Ascending aorta (tissue), 2 donors: ENCODE measurements at regions not wholly inside any gene's neighbourhood (a gene's known extent, or its start where the extent isn't known, plus 50 kb on each side); places are given as distances from the start of the nearest gene placed in this dataset.

Experiments
- DNase-seq, 2 donors: peaks; one replicate each; pipeline ENCODE4 v3.0.0-alpha.2; 2019; ENCODE audit warnings: low spot score in 2 of 2
- H3K27ac ChIP-seq, 2 donors: fragments of 200-600 bp; sonication (generic); one replicate each; pipeline ENCODE4 v1.5.1; 2016 to 2017; ENCODE audit warnings: mild to moderate bottlenecking in 1 of 2
- H3K27me3 ChIP-seq: fragments of 200-600 bp; sonication (generic); one replicate; pipeline ENCODE4 v1.5.1; 2017
- H3K36me3 ChIP-seq, 2 donors: fragments of 200-600 bp; sonication (generic); one replicate each; pipeline ENCODE4 v1.5.1; 2016
- H3K4me1 ChIP-seq, 2 donors: fragments of 200-600 bp; sonication (generic); one replicate each; pipeline ENCODE4 v1.5.1; 2016 to 2017; ENCODE audit warnings: mild to moderate bottlenecking in 1 of 2
- H3K4me3 ChIP-seq, 2 donors: fragments of 200-600 bp; sonication (generic); one replicate each; pipeline ENCODE4 v1.5.1; 2016 to 2017; ENCODE audit warnings: mild to moderate bottlenecking in 1 of 2
- H3K9me3 ChIP-seq, 2 donors: fragments of 200-600 bp; sonication (generic); one replicate each; pipeline ENCODE4 v1.5.1; 2016
- intact Hi-C: fragments of 100-400 bp; cut with DNase I; formaldehyde crosslinking; loops from one replicate; pipeline ENCODE4 v1.15.1; 2023
- TF ChIP-seq, protein P1 (sequence below), 3 experiments: fragments of 200-600 bp in 2 of 3; fragments of 450-650 bp in 1 of 3; sonication (generic) in 2 of 3; IDR thresholded peaks; one replicate each; pipeline ENCODE4 v1.5.1; 2016 to 2019; ENCODE audit warnings: antibody characterized with exemption in 3 of 3, mild to moderate bottlenecking in 1 of 3, moderate library complexity in 1 of 3

DNA sequence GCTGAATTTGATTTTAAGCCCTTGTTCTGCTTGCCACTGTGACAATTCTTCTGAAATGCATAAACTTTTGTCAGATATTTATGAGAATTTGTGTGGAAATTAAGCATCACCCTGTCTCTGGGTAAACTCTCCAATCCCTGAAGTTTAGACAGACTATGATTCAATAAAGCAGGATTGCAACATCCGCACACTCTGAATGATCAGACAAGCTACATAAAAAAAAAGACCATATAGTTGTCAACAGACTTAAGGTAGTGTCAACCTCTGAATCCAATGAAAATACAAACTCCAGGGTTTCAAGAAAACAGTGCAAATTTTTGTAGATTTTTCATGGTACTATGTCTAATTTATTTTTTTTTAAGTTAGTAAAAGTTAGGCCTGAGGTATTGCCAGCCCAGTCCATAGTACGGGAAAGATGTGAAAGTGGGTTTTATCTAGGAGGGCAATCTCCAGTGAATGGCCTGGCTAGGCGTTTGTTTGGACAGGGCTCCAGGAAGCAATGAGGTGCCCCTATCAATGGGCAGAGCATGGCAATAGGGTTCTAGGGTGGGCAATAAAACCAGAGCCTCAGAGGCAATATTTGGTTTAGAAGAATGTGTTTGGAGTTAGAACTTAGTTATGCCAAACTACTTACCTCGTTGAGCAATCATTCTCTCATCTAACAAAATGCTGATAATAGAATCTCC lies 762.6 kb upstream of the SEMA6A start:
- DNase-seq = no peak
- TF ChIP-seq, protein P1, sequence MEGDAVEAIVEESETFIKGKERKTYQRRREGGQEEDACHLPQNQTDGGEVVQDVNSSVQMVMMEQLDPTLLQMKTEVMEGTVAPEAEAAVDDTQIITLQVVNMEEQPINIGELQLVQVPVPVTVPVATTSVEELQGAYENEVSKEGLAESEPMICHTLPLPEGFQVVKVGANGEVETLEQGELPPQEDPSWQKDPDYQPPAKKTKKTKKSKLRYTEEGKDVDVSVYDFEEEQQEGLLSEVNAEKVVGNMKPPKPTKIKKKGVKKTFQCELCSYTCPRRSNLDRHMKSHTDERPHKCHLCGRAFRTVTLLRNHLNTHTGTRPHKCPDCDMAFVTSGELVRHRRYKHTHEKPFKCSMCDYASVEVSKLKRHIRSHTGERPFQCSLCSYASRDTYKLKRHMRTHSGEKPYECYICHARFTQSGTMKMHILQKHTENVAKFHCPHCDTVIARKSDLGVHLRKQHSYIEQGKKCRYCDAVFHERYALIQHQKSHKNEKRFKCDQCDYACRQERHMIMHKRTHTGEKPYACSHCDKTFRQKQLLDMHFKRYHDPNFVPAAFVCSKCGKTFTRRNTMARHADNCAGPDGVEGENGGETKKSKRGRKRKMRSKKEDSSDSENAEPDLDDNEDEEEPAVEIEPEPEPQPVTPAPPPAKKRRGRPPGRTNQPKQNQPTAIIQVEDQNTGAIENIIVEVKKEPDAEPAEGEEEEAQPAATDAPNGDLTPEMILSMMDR (IDR thresholded peaks at IDR 0.05) = no peak
- Histone ChIP-seq H3K36me3 (no peaks in the 10 kb centered on the region), H3K9me3 (no peaks in the 10 kb centered on the region), H3K27ac (no peak overlapping the region), H3K4me3 (no peak overlapping the region), H3K27me3 (no peaks in the 10 kb centered on the region), H3K4me1 (no peaks in the 10 kb centered on the region)
- intact Hi-C loops = no loop called here

DNA sequence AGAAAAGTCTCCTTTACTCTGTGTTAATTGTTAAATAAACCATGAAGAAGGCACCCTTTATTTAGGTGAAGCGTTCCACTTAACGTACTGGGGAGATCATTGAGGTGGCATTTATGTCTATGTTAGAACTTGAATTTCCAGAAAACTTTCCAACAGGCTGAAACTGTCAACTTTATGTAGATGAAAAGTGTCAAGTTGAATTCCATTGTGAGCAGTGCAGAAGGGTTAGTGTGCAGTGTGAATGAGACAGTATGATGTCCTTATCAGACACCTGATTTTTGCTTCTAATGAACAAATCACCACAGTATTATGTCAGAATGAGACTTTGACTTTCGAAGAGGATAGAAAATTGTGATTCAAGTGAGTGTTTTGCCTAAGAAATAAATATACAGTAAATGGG lies 761.6 kb upstream of the SEMA6A start:
- no peak for DNase-seq
- Histone ChIP-seq H3K27me3 (no peaks in the 10 kb centered on the region), H3K4me3 (no peak overlapping the region), H3K27ac (no peak overlapping the region), H3K4me1 (no peaks in the 10 kb centered on the region), H3K9me3 (no peaks in the 10 kb centered on the region), H3K36me3 (no peaks in the 10 kb centered on the region)
- TF ChIP-seq, protein P1 (IDR thresholded peaks at IDR 0.05) = no peak
- intact Hi-C loops = no loop called here

DNA sequence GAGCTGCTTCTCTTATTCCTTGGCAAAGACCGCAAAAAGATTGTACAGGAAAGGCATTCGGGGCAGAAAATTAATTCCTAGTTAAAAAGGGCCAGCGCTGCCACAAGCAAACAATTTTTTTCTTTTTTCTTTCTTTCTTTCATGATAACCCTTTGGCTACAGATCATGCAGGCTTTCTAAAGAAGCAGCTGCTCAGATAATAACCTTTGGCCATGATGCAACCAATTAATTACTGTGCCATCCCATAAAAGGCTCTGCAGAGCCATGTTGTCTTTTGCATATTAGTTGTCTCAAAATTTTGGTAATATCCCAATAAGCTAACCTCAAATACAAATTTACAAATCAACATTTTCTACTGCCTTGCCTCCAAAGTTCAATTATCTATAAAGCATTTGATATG lies 758.4 kb upstream of the SEMA6A start:
- H3K27ac ChIP-seq = no peak overlapping the region
- TF ChIP-seq, protein P1 (IDR thresholded peaks at IDR 0.05) = no peak
- DNase-seq = no peak
- no peaks in the 10 kb centered on the region for H3K36me3 ChIP-seq
- no peaks in the 10 kb centered on the region for H3K9me3 ChIP-seq
- intact Hi-C loops = no loop called here
- H3K27me3 ChIP-seq = no peaks in the 10 kb centered on the region
- H3K4me3 ChIP-seq = no peak overlapping the region
- no peaks in the 10 kb centered on the region for H3K4me1 ChIP-seq

DNA sequence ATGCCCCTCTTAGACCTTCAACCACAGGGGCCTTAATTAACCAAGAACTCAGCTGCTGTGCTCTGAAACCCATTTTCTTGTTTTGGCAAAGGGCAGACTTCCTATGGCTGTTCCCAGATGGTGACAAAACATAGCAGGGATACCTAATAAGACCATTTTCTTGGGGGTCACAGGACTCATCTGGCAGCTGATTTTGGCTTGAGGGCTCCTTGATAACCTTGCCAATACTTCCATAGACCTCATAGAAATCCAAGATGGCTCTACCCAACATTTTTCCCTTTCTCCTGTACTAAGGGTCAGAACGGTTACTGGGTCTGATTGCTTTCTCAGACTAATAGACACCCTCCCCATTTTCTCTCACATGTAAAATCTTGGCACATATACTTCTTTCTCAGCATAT lies 757.7 kb upstream of the SEMA6A start:
- TF ChIP-seq, protein P1 (IDR thresholded peaks at IDR 0.05) = no peak

DNA sequence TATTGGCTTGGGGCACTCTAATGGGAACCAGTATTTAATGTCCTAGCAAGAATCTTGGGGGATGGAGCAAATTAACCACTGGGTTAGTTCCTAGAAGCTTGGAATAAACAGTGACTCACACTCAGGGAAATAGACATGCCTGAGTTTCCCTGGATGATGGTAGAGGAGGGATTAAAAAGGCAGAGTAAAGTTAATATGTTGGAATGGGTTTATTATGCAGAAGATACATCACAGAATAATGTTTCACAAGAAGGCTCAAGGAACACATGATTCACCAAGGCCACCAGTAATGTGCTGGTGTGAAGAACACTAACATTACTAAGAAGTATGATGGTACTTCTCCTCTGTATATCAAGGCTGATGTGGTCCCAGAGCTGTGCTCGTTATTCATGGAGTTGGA lies 752.9 kb upstream of the SEMA6A start:
- no peak for DNase-seq
- no peaks in the 10 kb centered on the region for H3K36me3 ChIP-seq
- intact Hi-C loops = no loop called here
- no peaks in the 10 kb centered on the region for H3K4me1 ChIP-seq
- no peak overlapping the region for H3K27ac ChIP-seq
- TF ChIP-seq, protein P1 (IDR thresholded peaks at IDR 0.05) = no peak
- H3K27me3 ChIP-seq = no peaks in the 10 kb centered on the region
- H3K4me3 ChIP-seq = no peak overlapping the region
- H3K9me3 ChIP-seq = no peaks in the 10 kb centered on the region

More for the DNA sequence above, 757.7 kb upstream of the SEMA6A start:
- Histone ChIP-seq H3K27ac (no peak overlapping the region), H3K4me1 (no peaks in the 10 kb centered on the region), H3K9me3 (no peaks in the 10 kb centered on the region), H3K36me3 (no peaks in the 10 kb centered on the region), H3K27me3 (no peaks in the 10 kb centered on the region), H3K4me3 (no peak overlapping the region)
- intact Hi-C loops = no loop called here
- DNase-seq = no peak

DNA sequence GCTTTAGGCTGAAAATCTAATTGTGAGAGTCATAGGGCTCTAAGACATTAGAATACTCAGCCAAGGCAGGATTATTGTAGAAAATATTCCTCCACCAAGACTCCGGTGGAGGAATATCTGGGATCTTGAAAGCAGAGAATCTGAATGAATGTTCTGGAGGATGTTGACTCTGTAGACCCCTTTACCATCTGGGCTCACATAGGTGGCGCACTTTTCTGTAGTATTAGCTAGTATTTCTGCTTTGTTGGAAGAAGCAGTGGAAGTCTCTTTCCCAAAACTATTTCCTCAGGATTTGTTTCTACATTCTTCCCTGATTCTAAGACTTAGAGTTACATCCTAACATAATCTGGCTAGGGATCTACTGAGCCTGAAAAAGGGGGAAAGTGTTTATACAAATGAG lies 752.4 kb upstream of the SEMA6A start:
- no peaks in the 10 kb centered on the region for H3K36me3 ChIP-seq
- H3K4me3 ChIP-seq = no peak overlapping the region
- DNase-seq = no peak
- intact Hi-C loops = no loop called here
- H3K27ac ChIP-seq = no peak overlapping the region
- no peaks in the 10 kb centered on the region for H3K9me3 ChIP-seq
- H3K4me1 ChIP-seq = no peaks in the 10 kb centered on the region
- TF ChIP-seq, protein P1 (IDR thresholded peaks at IDR 0.05) = no peak
- H3K27me3 ChIP-seq = no peaks in the 10 kb centered on the region
